ENCODE measurements at regions not wholly inside any gene's neighbourhood (a gene's known extent, or its start where the extent isn't known, plus 50 kb on each side); places are given as distances from the start of the nearest gene placed in this dataset.

GRCh38 chr1:187516874-187517273 is 688.1 kb downstream of the PLA2G4A start:
- Histone ChIP-seq H3K9me2 (ENCODE audit: low read depth, low read length) (no peaks in the 10 kb centered on the region), H3K36me3 (ENCODE audit: insufficient read depth, low read length) (no peaks in the 10 kb centered on the region), H3K9ac (ENCODE audit: low read length) (no peak overlapping the region), H3K27ac (ENCODE audit: low read depth, low read length, poor library complexity, severe bottlenecking) (no peak overlapping the region), H3K79me2 (ENCODE audit: insufficient read depth, low read length) (no peaks in the 10 kb centered on the region), H3K27me3 (ENCODE audit: insufficient read depth, low read length) (no peaks in the 10 kb centered on the region), H4K20me1 (ENCODE audit: insufficient read depth, low read length) (no peaks in the 10 kb centered on the region), H3F3A (ENCODE audit: insufficient read depth, low read length) (no peaks in the 10 kb centered on the region), H2AFZ (ENCODE audit: low read length) (no peak overlapping the region), H3K4me3 (ENCODE audit: low read depth, low read length, poor library complexity, severe bottlenecking) (no peak overlapping the region), H3K4me2 (ENCODE audit: low read length) (no peak overlapping the region), H3K9me3 (ENCODE audit: low read length) (no peaks in the 10 kb centered on the region), H3K4me1 (ENCODE audit: insufficient read depth, low read length, severe bottlenecking) (no peaks in the 10 kb centered on the region)
- TF ChIP-seq EZH2 (IDR thresholded peaks at IDR 0.05; ENCODE audit: borderline replicate concordance, low read length), result no peak
- TF ChIP-seq CTCF (IDR thresholded peaks at IDR 0.05; ENCODE audit: low read length), result no peak

- no peak overlapping the region for H2AFZ ChIP-seq (ENCODE audit: low read length)
- H3K9ac ChIP-seq (ENCODE audit: low read length), result no peak overlapping the region
- no peaks in the 10 kb centered on the region for H3K27me3 ChIP-seq (ENCODE audit: insufficient read depth, low read length)
- H3K79me2 ChIP-seq (ENCODE audit: insufficient read depth, low read length), result no peaks in the 10 kb centered on the region
- H4K20me1 ChIP-seq (ENCODE audit: insufficient read depth, low read length), result no peaks in the 10 kb centered on the region
- no peaks in the 10 kb centered on the region for H3K36me3 ChIP-seq (ENCODE audit: insufficient read depth, low read length)
- no peaks in the 10 kb centered on the region for H3F3A ChIP-seq (ENCODE audit: insufficient read depth, low read length)
- H3K4me2 ChIP-seq (ENCODE audit: low read length), result no peak overlapping the region
- no peak overlapping the region for H3K4me3 ChIP-seq (ENCODE audit: low read depth, low read length, poor library complexity, severe bottlenecking)
- no peaks in the 10 kb centered on the region for H3K9me3 ChIP-seq (ENCODE audit: low read length)
- H3K27ac ChIP-seq (ENCODE audit: low read depth, low read length, poor library complexity, severe bottlenecking), result no peak overlapping the region
- TF ChIP-seq CTCF (IDR thresholded peaks at IDR 0.05; ENCODE audit: low read length) (no peak), EZH2 (IDR thresholded peaks at IDR 0.05; ENCODE audit: borderline replicate concordance, low read length) (no peak)
- H3K4me1 ChIP-seq (ENCODE audit: insufficient read depth, low read length, severe bottlenecking), result no peaks in the 10 kb centered on the region
- no peaks in the 10 kb centered on the region for H3K9me2 ChIP-seq (ENCODE audit: low read depth, low read length)
Measured at GRCh38 chr1:187517546-187517945, 688.8 kb downstream of the PLA2G4A start.

- no peaks in the 10 kb centered on the region for H3K9me2 ChIP-seq (ENCODE audit: low read depth, low read length)
- no peak overlapping the region for H2AFZ ChIP-seq (ENCODE audit: low read length)
- H3F3A ChIP-seq (ENCODE audit: insufficient read depth, low read length), result no peaks in the 10 kb centered on the region
- no peaks in the 10 kb centered on the region for H3K79me2 ChIP-seq (ENCODE audit: insufficient read depth, low read length)
- H4K20me1 ChIP-seq (ENCODE audit: insufficient read depth, low read length), result no peaks in the 10 kb centered on the region
- TF ChIP-seq EZH2 (IDR thresholded peaks at IDR 0.05; ENCODE audit: borderline replicate concordance, low read length), result no peak
- H3K27ac ChIP-seq (ENCODE audit: low read depth, low read length, poor library complexity, severe bottlenecking), result no peak overlapping the region
- no peaks in the 10 kb centered on the region for H3K9me3 ChIP-seq (ENCODE audit: low read length)
- no peaks in the 10 kb centered on the region for H3K27me3 ChIP-seq (ENCODE audit: insufficient read depth, low read length)
- H3K36me3 ChIP-seq (ENCODE audit: insufficient read depth, low read length), result no peaks in the 10 kb centered on the region
- no peak overlapping the region for H3K4me2 ChIP-seq (ENCODE audit: low read length)
- no peaks in the 10 kb centered on the region for H3K4me1 ChIP-seq (ENCODE audit: insufficient read depth, low read length, severe bottlenecking)
- no peak overlapping the region for H3K9ac ChIP-seq (ENCODE audit: low read length)
- no peak overlapping the region for H3K4me3 ChIP-seq (ENCODE audit: low read depth, low read length, poor library complexity, severe bottlenecking)
Measured at GRCh38 chr1:187527346-187527745, 698.6 kb downstream of the PLA2G4A start.

GRCh38 chr1:187537936-187538335 is 709.2 kb downstream of the PLA2G4A start:
- H4K20me1 ChIP-seq (ENCODE audit: insufficient read depth, low read length), result no peaks in the 10 kb centered on the region
- H3K9me2 ChIP-seq (ENCODE audit: low read depth, low read length), result no peaks in the 10 kb centered on the region
- no peaks in the 10 kb centered on the region for H3F3A ChIP-seq (ENCODE audit: insufficient read depth, low read length)
- no peaks in the 10 kb centered on the region for H3K36me3 ChIP-seq (ENCODE audit: insufficient read depth, low read length)
- H2AFZ ChIP-seq (ENCODE audit: low read length), result no peak overlapping the region
- no peaks in the 10 kb centered on the region for H3K27me3 ChIP-seq (ENCODE audit: insufficient read depth, low read length)
- no peaks in the 10 kb centered on the region for H3K9me3 ChIP-seq (ENCODE audit: low read length)
- H3K79me2 ChIP-seq (ENCODE audit: insufficient read depth, low read length), result no peaks in the 10 kb centered on the region
- H3K4me2 ChIP-seq (ENCODE audit: low read length), result no peak overlapping the region
- no peak overlapping the region for H3K9ac ChIP-seq (ENCODE audit: low read length)
- H3K4me3 ChIP-seq (ENCODE audit: low read depth, low read length, poor library complexity, severe bottlenecking), result no peak overlapping the region
- H3K4me1 ChIP-seq (ENCODE audit: insufficient read depth, low read length, severe bottlenecking), result no peaks in the 10 kb centered on the region
- no peak overlapping the region for H3K27ac ChIP-seq (ENCODE audit: low read depth, low read length, poor library complexity, severe bottlenecking)
- no peak for TF ChIP-seq EZH2 (IDR thresholded peaks at IDR 0.05; ENCODE audit: borderline replicate concordance, low read length)
- TF ChIP-seq CTCF (IDR thresholded peaks at IDR 0.05; ENCODE audit: low read length), result no peak
